ENCODE measurements at regions not wholly inside any gene's neighbourhood (a gene's known extent, or its start where the extent isn't known, plus 50 kb on each side); places are given as distances from the start of the nearest gene placed in this dataset.

DNA sequence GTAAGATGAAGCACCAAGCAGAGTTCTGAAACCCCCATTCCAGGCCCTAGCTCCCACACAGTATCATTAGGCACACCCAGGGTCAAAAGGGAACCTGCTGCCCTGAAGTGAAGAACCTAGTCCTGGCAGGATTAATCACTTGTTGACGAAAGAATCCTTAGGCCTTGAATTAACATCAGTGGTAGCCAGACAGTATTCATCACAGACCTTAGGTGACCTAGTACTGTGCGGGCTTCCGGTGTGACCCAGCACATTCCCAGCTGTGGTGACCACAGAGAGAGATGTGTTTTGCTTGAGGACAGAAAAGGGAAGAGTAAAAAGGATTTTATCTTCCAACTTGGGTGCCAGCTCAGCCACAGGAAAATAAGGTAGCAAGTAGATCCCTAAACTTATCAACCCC lies 1071.4 kb upstream of the FAM98A start (continued):
- TF ChIP-seq, protein P1, sequence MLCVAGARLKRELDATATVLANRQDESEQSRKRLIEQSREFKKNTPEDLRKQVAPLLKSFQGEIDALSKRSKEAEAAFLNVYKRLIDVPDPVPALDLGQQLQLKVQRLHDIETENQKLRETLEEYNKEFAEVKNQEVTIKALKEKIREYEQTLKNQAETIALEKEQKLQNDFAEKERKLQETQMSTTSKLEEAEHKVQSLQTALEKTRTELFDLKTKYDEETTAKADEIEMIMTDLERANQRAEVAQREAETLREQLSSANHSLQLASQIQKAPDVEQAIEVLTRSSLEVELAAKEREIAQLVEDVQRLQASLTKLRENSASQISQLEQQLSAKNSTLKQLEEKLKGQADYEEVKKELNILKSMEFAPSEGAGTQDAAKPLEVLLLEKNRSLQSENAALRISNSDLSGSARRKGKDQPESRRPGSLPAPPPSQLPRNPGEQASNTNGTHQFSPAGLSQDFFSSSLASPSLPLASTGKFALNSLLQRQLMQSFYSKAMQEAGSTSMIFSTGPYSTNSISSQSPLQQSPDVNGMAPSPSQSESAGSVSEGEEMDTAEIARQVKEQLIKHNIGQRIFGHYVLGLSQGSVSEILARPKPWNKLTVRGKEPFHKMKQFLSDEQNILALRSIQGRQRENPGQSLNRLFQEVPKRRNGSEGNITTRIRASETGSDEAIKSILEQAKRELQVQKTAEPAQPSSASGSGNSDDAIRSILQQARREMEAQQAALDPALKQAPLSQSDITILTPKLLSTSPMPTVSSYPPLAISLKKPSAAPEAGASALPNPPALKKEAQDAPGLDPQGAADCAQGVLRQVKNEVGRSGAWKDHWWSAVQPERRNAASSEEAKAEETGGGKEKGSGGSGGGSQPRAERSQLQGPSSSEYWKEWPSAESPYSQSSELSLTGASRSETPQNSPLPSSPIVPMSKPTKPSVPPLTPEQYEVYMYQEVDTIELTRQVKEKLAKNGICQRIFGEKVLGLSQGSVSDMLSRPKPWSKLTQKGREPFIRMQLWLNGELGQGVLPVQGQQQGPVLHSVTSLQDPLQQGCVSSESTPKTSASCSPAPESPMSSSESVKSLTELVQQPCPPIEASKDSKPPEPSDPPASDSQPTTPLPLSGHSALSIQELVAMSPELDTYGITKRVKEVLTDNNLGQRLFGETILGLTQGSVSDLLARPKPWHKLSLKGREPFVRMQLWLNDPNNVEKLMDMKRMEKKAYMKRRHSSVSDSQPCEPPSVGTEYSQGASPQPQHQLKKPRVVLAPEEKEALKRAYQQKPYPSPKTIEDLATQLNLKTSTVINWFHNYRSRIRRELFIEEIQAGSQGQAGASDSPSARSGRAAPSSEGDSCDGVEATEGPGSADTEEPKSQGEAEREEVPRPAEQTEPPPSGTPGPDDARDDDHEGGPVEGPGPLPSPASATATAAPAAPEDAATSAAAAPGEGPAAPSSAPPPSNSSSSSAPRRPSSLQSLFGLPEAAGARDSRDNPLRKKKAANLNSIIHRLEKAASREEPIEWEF (IDR thresholded peaks at IDR 0.05; ENCODE audit: insufficient replicate concordance, low read depth, low read length), result no peak

DNA sequence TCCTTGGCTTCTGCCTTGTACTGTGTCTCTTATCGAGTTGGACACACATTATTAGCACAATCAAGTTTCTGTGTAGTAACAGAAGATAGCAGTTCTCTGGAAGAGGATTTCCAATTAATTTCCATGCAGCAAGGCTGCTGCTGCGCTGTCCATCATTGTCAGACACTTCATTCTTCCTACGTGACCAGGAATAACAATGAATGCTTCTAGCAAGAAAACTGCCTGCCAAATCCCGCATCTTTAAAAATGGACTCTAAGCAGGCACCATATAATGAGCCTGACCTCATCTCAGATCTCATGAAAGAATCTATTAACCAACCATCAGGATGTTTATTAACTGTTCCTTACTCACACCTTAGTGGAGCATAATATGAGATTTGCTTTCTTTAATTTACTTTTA lies 1067.7 kb upstream of the FAM98A start:
- no peak for DNase-seq (ENCODE audit: low read depth, low spot score)
- ChIA-PET SMC1A (ENCODE audit: uncharacterized antibody, unreplicated experiment) (no interaction called here), CTCF (no interaction called here), RAD21 (ENCODE audit: unreplicated experiment) (no interaction called here), POLR2A (no interaction called here)
- no peak for ATAC-seq
- in situ Hi-C loops (cut with MboI), result no loop called here
- WGBS (ENCODE audit: insufficient coverage, insufficient replicate concordance, low lambda C conversion rate, missing lambda C conversion rate), result 16% methylated on average over 4 of the region's 4 CpGs
- no peak for FAIRE-seq
- Histone ChIP-seq H3K9ac (ENCODE audit: control insufficient read depth, insufficient read depth, low read length) (no peak overlapping the region), H3K27ac (ENCODE audit: control insufficient read depth, insufficient read depth) (no peak overlapping the region), H4K20me1 (ENCODE audit: control insufficient read depth, insufficient read depth) (no peaks in the 10 kb centered on the region), H3K9me3 (replicated peaks; ENCODE audit: control insufficient read depth, insufficient read depth, low read length) (no peaks in the 10 kb centered on the region), H3K79me2 (ENCODE audit: control insufficient read depth, insufficient read depth, low read length) (no peaks in the 10 kb centered on the region), H3K36me3 (ENCODE audit: control insufficient read depth in 2 of 2, insufficient read depth in 2 of 2, low read length in 1 of 2) (no peaks in the 10 kb centered on the region), H3K4me1 (ENCODE audit: control insufficient read depth, insufficient read depth, low read length) (no peaks in the 10 kb centered on the region), H3K4me2 (ENCODE audit: control insufficient read depth, insufficient read depth) (no peak overlapping the region), H2AFZ (ENCODE audit: control insufficient read depth, low read depth, low read length) (no peak overlapping the region), H3K4me3 (no peak overlapping the region), H3K27me3 (replicated peaks in 1 of 2; ENCODE audit: control insufficient read depth in 2 of 2, insufficient read depth in 2 of 2, low read length in 1 of 2) (no peaks in the 10 kb centered on the region)
- intact Hi-C loops (cut with micrococcal nuclease; ENCODE audit: unreplicated experiment), result no loop called here
- no TSS peak for BruUV-seq (replicated peaks)
- TF ChIP-seq, protein P2, sequence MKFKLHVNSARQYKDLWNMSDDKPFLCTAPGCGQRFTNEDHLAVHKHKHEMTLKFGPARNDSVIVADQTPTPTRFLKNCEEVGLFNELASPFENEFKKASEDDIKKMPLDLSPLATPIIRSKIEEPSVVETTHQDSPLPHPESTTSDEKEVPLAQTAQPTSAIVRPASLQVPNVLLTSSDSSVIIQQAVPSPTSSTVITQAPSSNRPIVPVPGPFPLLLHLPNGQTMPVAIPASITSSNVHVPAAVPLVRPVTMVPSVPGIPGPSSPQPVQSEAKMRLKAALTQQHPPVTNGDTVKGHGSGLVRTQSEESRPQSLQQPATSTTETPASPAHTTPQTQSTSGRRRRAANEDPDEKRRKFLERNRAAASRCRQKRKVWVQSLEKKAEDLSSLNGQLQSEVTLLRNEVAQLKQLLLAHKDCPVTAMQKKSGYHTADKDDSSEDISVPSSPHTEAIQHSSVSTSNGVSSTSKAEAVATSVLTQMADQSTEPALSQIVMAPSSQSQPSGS (IDR thresholded peaks at IDR 0.05; ENCODE audit: low read length), result no peak
- TF ChIP-seq, protein P1 (IDR thresholded peaks at IDR 0.05; ENCODE audit: insufficient replicate concordance, low read depth, low read length), result no peak
- TF ChIP-seq STAT3 (IDR thresholded peaks at IDR 0.05; ENCODE audit: low read depth, low read length), result no peak
- TF ChIP-seq ZNF217 (IDR thresholded peaks at IDR 0.05), result no peak
- TF ChIP-seq RB1 (IDR thresholded peaks at IDR 0.05; ENCODE audit: borderline replicate concordance), result no peak
- no peak for TF ChIP-seq POLR2A (IDR thresholded peaks at IDR 0.05; ENCODE audit: low read depth, low read length)
- no peak for TF ChIP-seq MYB (IDR thresholded peaks at IDR 0.05; ENCODE audit: borderline replicate concordance, low read depth, low read length)

Data from GM12878 (cell line).